OCI-LY7 (cell line): ENCODE measurements at regions not wholly inside any gene's neighbourhood (a gene's known extent, or its start where the extent isn't known, plus 50 kb on each side); places are given as distances from the start of the nearest gene placed in this dataset.

Experiments
- BruUV-seq: library from RNA; stranded (reverse); fragments of 400-500 nt; replicated peaks from 2 replicates; lab custom pipeline; 2021; lab: Mats Ljungman, UMichigan
- CTCF ChIA-PET: fragments of 300-600 bp; sonication (Branson Sonifier 250); formaldehyde crosslinking; loops from one replicate; lab custom pipeline; 2022; ENCODE audit warnings: antibody characterized with exemption; ENCODE audit not compliant: unreplicated experiment; lab: Charles Lee
- POLR2A ChIA-PET: fragments of 300-600 bp; sonication (Branson Sonifier 250); formaldehyde crosslinking; loops from one replicate; lab custom pipeline; 2022; ENCODE audit warnings: antibody characterized with exemption; lab: Charles Lee
- DNase-seq: peaks from one replicate; pipeline ENCODE4 v3.0.0-alpha.2; 2015; ENCODE audit warnings: low spot score
- H2AFZ ChIP-seq: fragments of 200-600 bp; sonication (generic), shearing (Covaris generic); 2 replicates; pipeline ENCODE4 v1.6.1; 2014; ENCODE audit warnings: mild to moderate bottlenecking, antibody characterized with exemption, low read length, moderate library complexity
- H3K27ac ChIP-seq: fragments of 200-600 bp; sonication (generic); 2 replicates; pipeline ENCODE4 v1.5.1; 2014; ENCODE audit warnings: mixed run types, low read depth, mild to moderate bottlenecking, moderate library complexity, low read length, inconsistent platforms; ENCODE audit not compliant: poor library complexity, severe bottlenecking
- H3K36me3 ChIP-seq: fragments of 200-600 bp; sonication (generic); 2 replicates; pipeline ENCODE4 v1.6.1; 2014; ENCODE audit warnings: mild to moderate bottlenecking, antibody characterized with exemption, low read length, moderate library complexity, mixed read lengths; ENCODE audit not compliant: insufficient read depth
- H3K4me1 ChIP-seq: fragments of 200-600 bp; sonication (generic); 2 replicates; pipeline ENCODE4 v1.5.1; 2014; ENCODE audit warnings: mild to moderate bottlenecking, low read length; ENCODE audit not compliant: insufficient read depth, poor library complexity, severe bottlenecking
- H3K4me2 ChIP-seq: fragments of 200-600 bp; sonication (generic); 2 replicates; pipeline ENCODE4 v1.6.1; 2014; ENCODE audit warnings: mild to moderate bottlenecking, low read length
- H3K4me3 ChIP-seq: fragments of 200-600 bp; sonication (generic); 2 replicates; pipeline ENCODE4 v1.5.1; 2014; ENCODE audit warnings: mild to moderate bottlenecking, low read depth, low read length; ENCODE audit not compliant: poor library complexity, severe bottlenecking
- H3K79me2 ChIP-seq: fragments of 200-600 bp; sonication (generic); 2 replicates; pipeline ENCODE4 v1.6.1; 2016; ENCODE audit warnings: low read depth, mild to moderate bottlenecking, low read length, moderate library complexity, mixed read lengths; ENCODE audit not compliant: insufficient read depth
- H3K9me2 ChIP-seq: fragments of 200-600 bp; sonication (generic); 2 replicates; pipeline ENCODE4 v1.6.1; 2016; ENCODE audit warnings: mild to moderate bottlenecking, low read length, mixed read lengths; ENCODE audit not compliant: insufficient read depth
- H3K9me3 ChIP-seq: fragments of 200-600 bp; sonication (generic); 2 replicates; pipeline ENCODE4 v1.6.1; 2014; ENCODE audit warnings: mild to moderate bottlenecking, mixed run types, low read length, mixed read lengths
- H4K20me1 ChIP-seq: fragments of 200-600 bp; sonication (generic); 2 replicates; pipeline ENCODE4 v1.6.1; 2014; ENCODE audit warnings: mild to moderate bottlenecking, antibody characterized with exemption, low read length, moderate library complexity, mixed read lengths; ENCODE audit not compliant: insufficient read depth
- EZH2phosphoT487 ChIP-seq: fragments of 200-600 bp; sonication (generic); IDR thresholded peaks from 2 replicates; pipeline ENCODE4 v1.6.1; 2018; ENCODE audit warnings: low read depth, borderline replicate concordance, mild to moderate bottlenecking, mixed run types, antibody characterized with exemption, low read length, moderate library complexity, mixed read lengths
- intact Hi-C: fragments of 100-400 bp; cut with micrococcal nuclease; formaldehyde crosslinking; loops from one replicate; pipeline ENCODE4 v1.10.0; 2022; ENCODE audit not compliant: unreplicated experiment
- TF ChIP-seq, protein P1 (sequence below): fragments of 200-600 bp; sonication (generic); conservative IDR thresholded peaks from 2 replicates; pipeline ENCODE4 v1.5.1; 2014; ENCODE audit warnings: mild to moderate bottlenecking, antibody characterized with exemption, low read length, moderate library complexity, mixed read lengths

DNA sequence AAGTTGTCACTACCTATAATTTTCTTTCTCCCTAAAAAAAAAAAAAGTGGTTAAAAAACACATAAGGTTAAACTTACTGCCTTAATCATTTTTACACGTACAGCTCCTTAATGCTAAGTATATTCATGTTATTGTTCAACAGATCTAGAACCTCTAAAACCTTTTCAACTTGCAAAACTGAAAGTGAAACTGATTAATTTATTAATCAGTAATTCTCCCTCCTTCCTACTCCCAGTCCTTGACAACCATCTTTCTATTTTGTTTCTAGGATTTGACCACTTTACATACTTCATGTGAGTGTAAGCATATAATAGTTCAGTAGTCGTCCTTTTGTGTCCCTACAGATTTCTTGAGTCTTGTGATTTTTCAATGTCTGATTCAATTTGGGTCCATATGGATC is 251.4 kb upstream of the KIF2B start:
- ChIA-PET POLR2A (interaction anchor here (0.6 kb wide), 1 partner anchor 8 kb away, joined by 3 read pairs; no protein-coding TSS in a partner anchor), CTCF (no interaction called here)
- Histone ChIP-seq H3K9me2 (no peaks in the 10 kb centered on the region), H4K20me1 (no peaks in the 10 kb centered on the region), H3K9me3 (no peaks in the 10 kb centered on the region), H3K4me2 (no peak overlapping the region), H2AFZ (no peak overlapping the region), H3K4me3 (no peak overlapping the region), H3K79me2 (no peaks in the 10 kb centered on the region), H3K4me1 (no peaks in the 10 kb centered on the region), H3K36me3 (no peaks in the 10 kb centered on the region), H3K27ac (no peak overlapping the region)
- no peak for DNase-seq
- no peak for TF ChIP-seq EZH2phosphoT487
- TF ChIP-seq, protein P1, sequence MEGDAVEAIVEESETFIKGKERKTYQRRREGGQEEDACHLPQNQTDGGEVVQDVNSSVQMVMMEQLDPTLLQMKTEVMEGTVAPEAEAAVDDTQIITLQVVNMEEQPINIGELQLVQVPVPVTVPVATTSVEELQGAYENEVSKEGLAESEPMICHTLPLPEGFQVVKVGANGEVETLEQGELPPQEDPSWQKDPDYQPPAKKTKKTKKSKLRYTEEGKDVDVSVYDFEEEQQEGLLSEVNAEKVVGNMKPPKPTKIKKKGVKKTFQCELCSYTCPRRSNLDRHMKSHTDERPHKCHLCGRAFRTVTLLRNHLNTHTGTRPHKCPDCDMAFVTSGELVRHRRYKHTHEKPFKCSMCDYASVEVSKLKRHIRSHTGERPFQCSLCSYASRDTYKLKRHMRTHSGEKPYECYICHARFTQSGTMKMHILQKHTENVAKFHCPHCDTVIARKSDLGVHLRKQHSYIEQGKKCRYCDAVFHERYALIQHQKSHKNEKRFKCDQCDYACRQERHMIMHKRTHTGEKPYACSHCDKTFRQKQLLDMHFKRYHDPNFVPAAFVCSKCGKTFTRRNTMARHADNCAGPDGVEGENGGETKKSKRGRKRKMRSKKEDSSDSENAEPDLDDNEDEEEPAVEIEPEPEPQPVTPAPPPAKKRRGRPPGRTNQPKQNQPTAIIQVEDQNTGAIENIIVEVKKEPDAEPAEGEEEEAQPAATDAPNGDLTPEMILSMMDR = no peak
- no TSS peak for BruUV-seq
- intact Hi-C loops = no loop called here

DNA sequence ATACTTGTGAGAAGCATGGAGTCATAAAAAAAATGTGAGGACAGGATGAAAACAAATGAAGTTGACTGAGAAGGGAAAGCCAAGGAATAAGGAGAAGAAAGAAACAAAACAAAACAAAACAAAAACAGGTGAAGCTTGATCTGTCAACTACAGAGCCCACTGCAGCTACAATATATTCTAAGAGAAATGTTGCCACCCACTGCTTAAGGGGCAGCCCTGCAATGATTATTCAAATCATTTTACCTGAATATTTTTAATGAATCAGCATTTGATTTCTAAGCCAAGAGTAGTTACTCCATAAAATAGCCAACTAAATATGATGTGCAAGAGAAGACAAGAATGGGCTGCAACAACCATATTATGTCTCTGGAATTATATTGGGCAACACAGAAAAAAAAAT is 252.0 kb upstream of the KIF2B start:
- no peaks in the 10 kb centered on the region for H3K9me2 ChIP-seq
- TF ChIP-seq, protein P1 = no peak
- TF ChIP-seq EZH2phosphoT487 = no peak
- H4K20me1 ChIP-seq = no peaks in the 10 kb centered on the region
- POLR2A ChIA-PET = interaction anchor here (0.6 kb wide), 1 partner anchor 9 kb away, joined by 3 read pairs; no protein-coding TSS in a partner anchor
- H3K9me3 ChIP-seq = no peaks in the 10 kb centered on the region
- no peak overlapping the region for H3K4me3 ChIP-seq
- H2AFZ ChIP-seq = no peak overlapping the region
- CTCF ChIA-PET = no interaction called here
- no peaks in the 10 kb centered on the region for H3K79me2 ChIP-seq
- no peak overlapping the region for H3K4me2 ChIP-seq
- H3K27ac ChIP-seq = no peak overlapping the region
- no peaks in the 10 kb centered on the region for H3K4me1 ChIP-seq
- no peaks in the 10 kb centered on the region for H3K36me3 ChIP-seq
- DNase-seq = no peak
- intact Hi-C loops = no loop called here
- no TSS peak for BruUV-seq

DNA sequence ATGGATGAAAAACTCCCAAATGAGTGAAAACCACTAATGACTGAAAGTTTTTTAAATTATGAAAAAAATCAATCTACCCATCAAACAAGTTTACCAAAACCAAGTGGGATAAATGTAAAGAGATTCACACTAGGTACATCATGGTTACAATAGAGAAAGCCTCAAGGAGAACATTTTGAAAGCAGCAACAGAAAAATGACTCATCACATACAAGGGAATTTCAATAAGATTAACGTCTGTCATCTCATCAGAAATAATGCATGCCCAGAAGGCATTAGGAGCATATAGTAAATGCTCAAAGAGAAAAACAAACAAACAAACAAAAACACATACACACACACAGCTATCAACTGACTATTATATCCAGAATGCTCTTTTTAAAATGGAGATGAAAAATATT is 261.8 kb upstream of the KIF2B start:
- H3K4me3 ChIP-seq = no peak overlapping the region
- ChIA-PET CTCF (no interaction called here), POLR2A (interaction anchor here (0.6 kb wide), 1 partner anchor 8 kb away, joined by 3 read pairs; no protein-coding TSS in a partner anchor)
- H4K20me1 ChIP-seq = no peaks in the 10 kb centered on the region
- DNase-seq = no peak
- no peak overlapping the region for H3K27ac ChIP-seq
- intact Hi-C loops = no loop called here
- TF ChIP-seq EZH2phosphoT487 = no peak
- TF ChIP-seq, protein P1 = no peak
- H3K79me2 ChIP-seq = no peaks in the 10 kb centered on the region
- no peak overlapping the region for H3K4me2 ChIP-seq
- H2AFZ ChIP-seq = no peak overlapping the region
- no TSS peak for BruUV-seq
- H3K36me3 ChIP-seq = no peaks in the 10 kb centered on the region
- no peaks in the 10 kb centered on the region for H3K9me3 ChIP-seq
- no peaks in the 10 kb centered on the region for H3K4me1 ChIP-seq
- peaks cover 3% of the 10 kb centered on the region; the same call in 1 of the 2 replicates for H3K9me2 ChIP-seq
